Skeletal muscle satellite cell (primary cell): ENCODE measurements at regions not wholly inside any gene's neighbourhood (a gene's known extent, or its start where the extent isn't known, plus 50 kb on each side); places are given as distances from the start of the nearest gene placed in this dataset. TPM values are rescaled to one million over a fixed set of nuclear protein-coding genes. Genes with fewer than 3 reads are reported as not detected.

Source experiments
- small RNA-seq: library from RNA; depleted of rRNA; stranded (forward); fragments of <200 nt; gene quantifications from one replicate; pipeline ENCODE3, GENCODE V24; 2012

Small RNA genes in the stretch of these regions (small RNA-seq; reads per million reads assigned to genes)
- gene AL031183.1 (not detected), gene RF00012 (not detected), gene RF00088 (not detected), gene RN7SL93P (not detected), gene RNU1-57P (not detected), gene RNU6-1015P (not detected)
